GM21381 (cell line): ENCODE measurements at regions not wholly inside any gene's neighbourhood (a gene's known extent, or its start where the extent isn't known, plus 50 kb on each side); places are given as distances from the start of the nearest gene placed in this dataset.

Source experiments
- ATAC-seq: cut with Tn5 transposase; IDR thresholded peaks from one replicate; pipeline ENCODE4 v1.9.1; 2021; ENCODE audit warnings: mild to moderate bottlenecking, moderate library complexity; ENCODE audit not compliant: unreplicated experiment

- no peak for ATAC-seq
Observed at GRCh38 chr13:108006619-108007018, 208.7 kb downstream of the LIG4 start.

- ATAC-seq = no peak
Observed at GRCh38 chr13:108005231-108005630, 210.1 kb downstream of the LIG4 start.

GRCh38 chr13:108003626-108004025, 211.7 kb downstream of the LIG4 start:
- no peak for ATAC-seq

- ATAC-seq = no peak
Observed at GRCh38 chr13:108000998-108001397, 214.3 kb downstream of the LIG4 start.

- no peak for ATAC-seq
Observed at GRCh38 chr13:107999751-108000150, 215.6 kb downstream of the LIG4 start.

GRCh38 chr13:107994137-107994536, 221.2 kb downstream of the LIG4 start:
- ATAC-seq = no peak

- ATAC-seq = no peak
Observed at GRCh38 chr13:107993239-107993949, 221.9 kb downstream of the LIG4 start.

- ATAC-seq = no peak
Observed at GRCh38 chr13:107992542-107992941, 222.8 kb downstream of the LIG4 start.

- no peak for ATAC-seq
Observed at GRCh38 chr13:107977071-107977574, 238.2 kb downstream of the LIG4 start.

GRCh38 chr13:107976628-107977027, 238.7 kb downstream of the LIG4 start:
- ATAC-seq = no peak

- ATAC-seq = no peak
Observed at GRCh38 chr13:107974409-107974808, 240.9 kb downstream of the LIG4 start.

GRCh38 chr13:107969546-107969945, 245.8 kb downstream of the LIG4 start:
- ATAC-seq = no peak

- no peak for ATAC-seq
Observed at GRCh38 chr13:107968470-107968869, 246.9 kb downstream of the LIG4 start.

GRCh38 chr13:107964395-107964794, 250.9 kb downstream of the LIG4 start:
- no peak for ATAC-seq

- no peak for ATAC-seq
Observed at GRCh38 chr13:107961849-107962608, 253.3 kb downstream of the LIG4 start.

- ATAC-seq = no peak
Observed at GRCh38 chr13:107960301-107960700, 255.0 kb downstream of the LIG4 start.

GRCh38 chr13:107956889-107957288, 258.4 kb downstream of the LIG4 start:
- no peak for ATAC-seq

- no peak for ATAC-seq
Observed at GRCh38 chr13:107942030-107942617, 273.2 kb downstream of the LIG4 start.

- ATAC-seq = no peak
Observed at GRCh38 chr13:107941345-107942029, 273.8 kb downstream of the LIG4 start.

GRCh38 chr13:107937848-107938247, 277.5 kb downstream of the LIG4 start:
- no peak for ATAC-seq

GRCh38 chr13:107931056-107931455, 284.3 kb downstream of the LIG4 start:
- ATAC-seq = no peak
